ENCODE measurements at regions not wholly inside any gene's neighbourhood (a gene's known extent, or its start where the extent isn't known, plus 50 kb on each side); places are given as distances from the start of the nearest gene placed in this dataset.
"Not testable (repeated sequence)": the region's sequence is repeated elsewhere in the genome, so short reads cannot be mapped to it uniquely, and the experiment has no call there.

GRCh38 chr2:123606631-123607030, 418.5 kb upstream of the CNTNAP5 start:
- Histone ChIP-seq H3K9me3 (no peaks in the 10 kb centered on the region), H3K4me3 (no peak overlapping the region), H3K27ac (no peak overlapping the region), H3K4me1 (ENCODE audit: insufficient read depth) (no peaks in the 10 kb centered on the region), H3K27me3 (no peaks in the 10 kb centered on the region), H3K36me3 (no peaks in the 10 kb centered on the region)
- intact Hi-C loops (cut with DNase I), result no loop called here
- TF ChIP-seq EP300 (IDR thresholded peaks at IDR 0.05) (no peak), CTCF (IDR thresholded peaks at IDR 0.05) (no peak), POLR2A (IDR thresholded peaks at IDR 0.05) (no peak)
- WGBS, 3 donors, result 45 to 59% (median 46%) methylated on average over 2 of the region's 2 CpGs
- no peak for DNase-seq

GRCh38 chr2:123609077-123609476, 416.0 kb upstream of the CNTNAP5 start:
- no peak for TF ChIP-seq CTCF (IDR thresholded peaks at IDR 0.05)
- TF ChIP-seq EP300 (IDR thresholded peaks at IDR 0.05), result no peak
- TF ChIP-seq POLR2A (IDR thresholded peaks at IDR 0.05), result no peak
- 15 to 26% (median 26%) methylated on average over 1 of the region's 1 CpG for WGBS, 3 donors
- intact Hi-C loops (cut with DNase I), result no loop called here
- H3K9me3 ChIP-seq, result peaks cover 0 to 6% of the 10 kb centered on the region in 2 donors
- no peaks in the 10 kb centered on the region for H3K4me1 ChIP-seq (ENCODE audit: insufficient read depth)
- no peaks in the 10 kb centered on the region for H3K27me3 ChIP-seq
- DNase-seq, result no peak
- H3K36me3 ChIP-seq, result no peaks in the 10 kb centered on the region
- H3K27ac ChIP-seq, result no peak overlapping the region
- H3K4me3 ChIP-seq, result no peak overlapping the region

GRCh38 chr2:123614596-123614995, 410.5 kb upstream of the CNTNAP5 start:
- H3K36me3 ChIP-seq, result no peaks in the 10 kb centered on the region
- H3K27me3 ChIP-seq, result no peaks in the 10 kb centered on the region
- H3K4me1 ChIP-seq (ENCODE audit: insufficient read depth), result no peaks in the 10 kb centered on the region
- TF ChIP-seq POLR2A (IDR thresholded peaks at IDR 0.05), result no peak
- TF ChIP-seq CTCF (IDR thresholded peaks at IDR 0.05), result no peak
- TF ChIP-seq EP300 (IDR thresholded peaks at IDR 0.05), result no peak
- peaks cover 0 to 6% of the 10 kb centered on the region in 2 donors for H3K9me3 ChIP-seq
- no peak overlapping the region for H3K27ac ChIP-seq
- no peak for DNase-seq
- intact Hi-C loops (cut with DNase I), result no loop called here
- H3K4me3 ChIP-seq, result no peak overlapping the region

- H3K36me3 ChIP-seq; H3K4me3 ChIP-seq; H3K4me1 ChIP-seq (ENCODE audit: insufficient read depth); H3K9me3 ChIP-seq; DNase-seq; intact Hi-C loops (cut with DNase I); H3K27me3 ChIP-seq; H3K27ac ChIP-seq: not testable (repeated sequence)
- 73 to 80% (median 73%) methylated on average over 8 of the region's 8 CpGs for WGBS, 3 donors
These were observed 406.4 kb upstream of the CNTNAP5 start for GRCh38 chr2:123618642-123619041.

GRCh38 chr2:123624816-123625215, 400.3 kb upstream of the CNTNAP5 start:
- Histone ChIP-seq H3K27ac (no peak overlapping the region), H3K4me3 (no peak overlapping the region), H3K36me3 (no peaks in the 10 kb centered on the region), H3K4me1 (ENCODE audit: insufficient read depth) (no peaks in the 10 kb centered on the region), H3K27me3 (no peaks in the 10 kb centered on the region), H3K9me3 (no peaks in the 10 kb centered on the region)
- no peak for DNase-seq
- 84 to 91% (median 87%) methylated on average over 3 of the region's 3 CpGs for WGBS, 3 donors
- intact Hi-C loops (cut with DNase I), result no loop called here
- TF ChIP-seq EP300 (IDR thresholded peaks at IDR 0.05) (no peak), CTCF (IDR thresholded peaks at IDR 0.05) (no peak), POLR2A (IDR thresholded peaks at IDR 0.05) (no peak)

All from ovary (tissue), 7 donors.